HG03135 (cell line): ENCODE measurements at regions not wholly inside any gene's neighbourhood (a gene's known extent, or its start where the extent isn't known, plus 50 kb on each side); places are given as distances from the start of the nearest gene placed in this dataset.

Experiments
- ATAC-seq: cut with Tn5 transposase; IDR thresholded peaks from one replicate; pipeline ENCODE4 v1.9.1; 2021; ENCODE audit warnings: mild to moderate bottlenecking, moderate library complexity; ENCODE audit not compliant: unreplicated experiment

DNA sequence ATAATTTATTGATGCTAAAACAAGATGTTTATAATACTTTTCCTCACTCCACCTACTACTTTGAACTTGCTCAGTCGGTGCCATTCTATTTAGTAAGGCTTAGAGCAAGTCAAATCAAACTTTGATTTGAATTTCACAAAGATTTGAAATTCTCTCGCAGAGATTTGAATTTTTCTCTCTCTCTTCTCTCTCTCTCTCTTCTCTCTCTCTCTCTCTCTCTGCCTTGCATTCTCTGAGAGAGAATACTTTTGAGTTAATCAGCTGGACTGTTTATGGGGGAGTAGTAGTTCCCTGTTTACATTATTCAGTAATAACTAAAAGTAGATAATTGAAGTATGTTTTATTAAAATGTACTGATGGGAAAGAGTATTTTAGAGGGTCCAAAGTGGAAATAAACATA is 488.5 kb upstream of the ANKRD30A start:
- no peak for ATAC-seq

DNA sequence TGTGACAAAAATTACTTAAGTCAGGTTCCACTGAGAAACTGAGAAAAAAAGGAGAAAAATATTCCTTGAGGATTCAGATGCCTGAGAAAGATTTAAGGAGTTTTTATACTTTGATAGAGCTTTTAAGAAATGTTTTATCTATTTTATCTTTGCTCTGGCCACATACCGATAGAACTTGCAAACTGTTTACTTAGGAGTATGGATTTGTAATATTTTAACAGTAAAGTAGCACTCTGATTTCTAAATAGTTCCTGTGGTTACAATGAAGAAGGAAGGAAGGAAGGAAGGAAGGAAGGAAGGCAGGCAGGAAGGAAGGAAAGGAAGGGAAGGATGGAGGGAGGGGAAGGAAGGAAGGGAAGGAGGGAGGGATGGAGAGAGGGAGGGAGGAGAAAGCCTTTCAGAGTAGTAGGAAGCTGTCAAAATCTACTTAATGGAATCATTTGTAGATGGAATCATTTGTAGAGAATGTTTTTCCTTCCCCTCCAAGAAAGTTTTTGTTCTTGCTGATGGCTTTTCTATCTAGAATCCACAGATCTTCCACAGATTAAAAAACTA is 489.0 kb upstream of the ANKRD30A start:
- ATAC-seq: no peak

DNA sequence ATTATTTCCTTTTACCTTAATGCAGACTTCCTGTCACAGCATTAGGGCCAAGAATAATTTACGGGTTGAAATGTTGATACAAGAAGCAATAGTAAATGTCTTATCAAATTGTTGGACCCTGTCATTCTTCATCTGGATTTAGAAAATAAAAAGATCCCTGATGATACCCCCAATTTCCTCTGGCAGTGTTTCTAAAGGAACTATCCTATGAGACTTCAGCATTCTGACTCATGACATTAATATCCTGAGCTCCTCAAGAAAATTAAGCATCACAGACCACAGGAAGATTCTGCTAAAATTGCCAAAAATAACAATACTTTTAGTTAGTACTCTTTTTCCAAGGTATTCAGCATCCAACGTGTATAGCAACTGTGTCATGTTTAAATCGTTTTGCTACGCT is 490.5 kb upstream of the ANKRD30A start:
- ATAC-seq: no peak

DNA sequence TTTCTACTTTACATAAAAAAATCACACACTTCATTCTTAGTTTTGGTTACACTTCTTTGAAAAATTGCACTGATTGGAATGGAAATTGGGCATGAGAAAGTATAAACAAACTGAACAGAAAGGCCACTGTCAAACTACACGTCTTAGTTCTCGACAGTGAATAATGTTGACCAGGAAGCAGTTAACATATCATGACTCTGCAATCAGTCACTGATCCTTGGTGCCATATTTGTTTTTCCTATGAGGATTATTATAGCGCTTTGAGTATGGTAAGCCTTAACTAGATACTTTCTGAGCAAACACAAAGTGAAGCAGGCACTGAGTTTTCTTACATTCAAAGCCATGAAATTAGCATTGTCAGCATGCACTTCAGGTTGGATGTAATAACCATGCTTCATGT is 495.1 kb upstream of the ANKRD30A start:
- no peak for ATAC-seq

DNA sequence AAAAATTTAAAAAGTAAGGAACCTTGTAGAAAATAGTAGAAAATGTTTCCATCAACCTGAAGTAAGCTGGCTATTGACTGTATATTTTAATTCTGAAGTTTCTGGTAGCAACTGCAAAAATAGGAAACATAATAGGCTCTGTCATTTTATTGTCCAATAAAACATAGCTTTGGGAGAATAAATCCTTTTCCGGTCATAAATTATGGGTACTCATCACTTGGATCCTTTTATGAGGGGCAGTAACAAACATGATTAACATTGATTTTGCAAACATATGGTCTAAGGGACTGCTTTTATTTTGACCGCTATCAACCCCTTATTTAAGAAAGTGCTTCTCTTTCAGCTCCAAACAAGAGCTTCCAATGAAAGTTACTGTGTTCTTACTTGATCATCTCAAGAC is 495.9 kb upstream of the ANKRD30A start:
- ATAC-seq: no peak

DNA sequence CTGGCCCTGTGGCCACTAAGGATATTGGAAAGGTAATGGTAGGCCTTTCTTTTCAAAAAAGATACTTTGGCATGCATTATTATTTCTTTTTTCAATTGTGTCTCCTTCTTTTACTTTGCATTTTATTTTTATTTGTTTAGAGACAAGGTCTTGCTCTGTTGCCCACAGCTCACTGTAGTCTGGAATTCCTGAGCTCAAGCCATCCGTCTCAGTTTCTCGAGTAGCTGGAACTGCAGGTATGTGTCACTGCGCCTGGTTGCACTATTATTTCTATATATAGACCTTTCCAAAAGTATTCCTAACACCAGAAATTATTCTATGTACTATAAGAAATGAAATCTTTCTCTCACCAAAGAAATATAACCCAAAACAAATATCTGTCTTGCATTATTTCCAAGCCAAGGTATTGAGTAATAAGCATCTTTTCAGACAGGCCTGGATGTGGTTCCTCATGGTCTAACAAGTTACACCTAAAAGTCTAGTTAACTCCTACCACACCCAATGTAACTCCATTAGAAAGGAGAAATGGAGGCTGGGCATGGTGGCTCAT is 500.8 kb upstream of the ANKRD30A start:
- no peak for ATAC-seq

DNA sequence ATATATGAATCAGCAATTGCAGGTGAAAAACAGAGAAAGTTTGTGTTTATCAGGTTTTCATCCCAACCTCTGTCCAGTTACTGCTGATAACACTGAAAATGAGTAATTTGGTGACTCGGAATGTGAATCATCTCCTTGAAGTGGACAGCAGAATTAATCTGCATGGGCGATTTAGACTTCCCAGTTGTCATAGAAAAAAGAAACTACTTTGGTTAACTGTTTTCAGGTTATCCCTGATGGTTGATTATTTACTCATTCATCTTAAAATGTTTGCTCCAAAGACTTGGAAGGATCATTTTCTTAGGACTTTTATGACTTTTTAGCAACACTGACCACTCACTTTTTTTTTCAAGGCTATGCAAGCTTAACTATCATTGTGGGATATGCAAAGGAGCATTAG is 504.1 kb upstream of the ANKRD30A start:
- ATAC-seq: no peak

DNA sequence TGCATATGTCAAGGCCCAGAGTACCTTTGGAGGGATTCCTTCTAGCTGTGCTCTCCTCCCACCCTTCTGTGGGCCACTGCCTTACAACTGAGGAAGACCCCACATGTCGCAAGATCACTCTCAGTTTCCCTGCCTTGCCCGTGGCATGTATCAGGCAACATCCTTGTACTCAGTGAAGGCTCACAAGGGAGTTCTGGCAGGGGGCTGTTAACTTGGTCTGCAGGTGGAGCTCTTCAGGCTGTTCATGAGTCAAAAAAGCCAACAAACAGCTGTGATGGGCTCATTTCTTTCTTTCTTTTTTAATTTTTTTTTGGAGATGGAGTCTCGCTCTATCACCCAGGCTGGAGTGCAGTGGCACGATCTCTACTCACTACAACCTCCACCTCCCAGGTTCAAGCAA is 513.0 kb upstream of the ANKRD30A start:
- ATAC-seq: no peak

DNA sequence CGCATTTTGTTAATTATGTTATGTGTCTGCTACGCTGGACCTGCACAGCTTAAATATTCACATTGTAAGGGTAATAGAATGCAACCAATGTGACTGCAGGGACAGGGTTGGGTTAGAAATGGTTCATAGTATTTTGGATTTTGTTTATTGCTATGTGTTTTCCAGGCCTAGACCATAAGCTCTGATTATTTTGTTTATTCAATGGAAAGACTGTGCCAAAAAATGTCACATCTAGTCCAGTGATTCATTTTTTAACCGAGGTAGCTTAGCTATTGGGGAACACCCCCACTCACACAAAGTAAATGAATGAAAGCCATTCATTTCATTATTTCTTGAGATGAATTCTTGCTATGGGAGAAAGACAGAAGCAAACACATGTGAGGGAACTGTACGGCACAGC is 516.5 kb upstream of the ANKRD30A start:
- no peak for ATAC-seq

DNA sequence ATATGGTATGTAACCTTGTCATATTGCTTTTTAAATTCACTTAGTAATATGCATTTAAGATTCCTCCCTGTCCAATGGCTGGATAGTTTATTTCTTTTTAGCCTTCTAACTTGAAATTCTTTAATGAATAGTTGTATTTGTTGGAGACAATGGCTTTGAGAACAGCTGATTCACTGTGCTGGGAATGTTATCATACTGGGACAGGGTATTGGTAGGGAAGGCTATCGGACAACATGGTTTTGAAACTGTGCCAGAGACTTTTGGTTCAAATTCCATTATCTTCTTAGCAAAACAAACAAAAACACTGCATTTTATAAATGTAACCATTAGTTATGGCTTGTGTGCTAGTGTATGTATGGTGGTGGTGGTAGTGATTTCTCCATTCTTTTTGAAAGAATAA is 517.1 kb upstream of the ANKRD30A start:
- no peak for ATAC-seq

DNA sequence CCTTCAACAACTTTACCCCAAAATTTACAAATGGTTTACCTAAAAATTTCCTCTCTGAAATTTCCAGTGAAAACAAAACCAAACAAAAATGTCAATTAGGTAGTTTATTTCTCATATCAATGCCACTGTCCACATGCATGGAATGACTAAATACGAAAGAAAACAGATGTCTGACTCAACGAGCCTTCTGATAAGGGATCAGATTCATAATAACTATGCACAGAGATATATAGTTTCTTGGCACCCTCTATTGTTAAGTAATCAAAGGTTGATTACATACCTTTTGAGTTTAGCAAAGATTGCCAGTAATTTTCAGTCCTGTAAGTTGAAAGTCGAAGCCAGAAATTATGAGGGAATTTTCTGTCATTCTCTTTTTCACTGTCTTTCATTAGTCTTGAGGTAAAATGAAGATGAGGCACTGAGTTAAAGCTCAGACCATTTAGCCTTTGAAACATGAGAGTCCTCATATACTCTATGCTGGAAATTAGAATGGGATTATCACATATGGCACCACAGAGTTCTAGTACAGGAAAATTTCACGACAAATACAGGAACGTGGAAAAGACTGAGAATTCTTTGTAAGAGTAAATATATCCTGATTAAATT is 519.1 kb upstream of the ANKRD30A start:
- ATAC-seq: no peak

DNA sequence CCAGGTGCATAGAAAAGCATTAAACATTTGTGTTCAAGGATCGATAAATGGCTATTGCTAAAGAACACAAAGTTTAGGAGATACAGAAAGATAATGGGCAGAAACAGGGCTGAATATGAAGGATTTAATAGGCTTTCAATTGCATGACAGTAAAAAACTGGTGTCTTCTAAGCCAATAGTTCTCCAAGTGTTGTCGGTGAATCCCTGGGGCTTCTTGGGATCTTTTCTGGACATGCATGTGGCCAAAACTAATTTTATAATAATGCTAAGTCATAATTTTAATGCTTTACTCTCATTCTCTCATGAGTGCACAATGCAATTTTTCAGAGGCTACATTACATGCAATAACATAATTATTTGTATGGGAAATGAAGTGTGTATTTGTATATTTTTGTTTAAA is 521.1 kb upstream of the ANKRD30A start:
- no peak for ATAC-seq

DNA sequence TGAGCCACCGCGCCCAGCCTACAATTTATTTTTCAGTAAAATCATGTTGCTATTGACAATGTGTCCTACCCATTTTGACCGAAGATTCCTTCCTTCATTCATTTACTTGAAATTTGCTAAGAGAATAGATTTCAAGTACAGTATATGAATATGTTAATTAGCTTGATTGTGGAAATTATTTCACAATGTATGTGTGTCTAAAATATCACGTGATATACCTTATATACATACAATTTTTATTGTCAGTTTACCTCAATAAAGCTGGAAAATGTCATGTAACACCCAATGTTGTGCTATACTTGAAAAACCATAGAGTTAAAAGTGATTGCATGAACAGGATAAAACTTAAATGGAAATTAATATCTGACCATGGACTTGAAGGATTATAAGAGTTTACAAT is 521.7 kb upstream of the ANKRD30A start:
- no peak for ATAC-seq

DNA sequence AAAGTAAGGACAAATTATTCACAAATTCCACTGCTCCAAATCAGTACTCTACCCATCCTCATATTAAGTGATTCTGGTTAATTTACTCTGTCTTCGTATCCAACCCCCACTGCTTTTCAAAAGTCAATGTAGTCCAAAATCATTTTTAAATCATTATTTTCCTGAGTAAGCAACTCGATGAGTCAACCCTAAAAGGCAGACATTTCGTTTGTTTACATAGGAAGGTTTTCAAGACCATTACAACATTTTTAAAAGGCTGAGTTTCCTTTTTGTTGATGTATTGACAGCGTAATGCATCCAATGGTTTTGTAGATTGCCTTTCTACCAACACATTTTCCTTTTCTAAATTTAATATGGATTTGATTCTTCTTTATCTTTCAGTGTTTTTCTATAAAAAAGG is 523.0 kb upstream of the ANKRD30A start:
- ATAC-seq: no peak

DNA sequence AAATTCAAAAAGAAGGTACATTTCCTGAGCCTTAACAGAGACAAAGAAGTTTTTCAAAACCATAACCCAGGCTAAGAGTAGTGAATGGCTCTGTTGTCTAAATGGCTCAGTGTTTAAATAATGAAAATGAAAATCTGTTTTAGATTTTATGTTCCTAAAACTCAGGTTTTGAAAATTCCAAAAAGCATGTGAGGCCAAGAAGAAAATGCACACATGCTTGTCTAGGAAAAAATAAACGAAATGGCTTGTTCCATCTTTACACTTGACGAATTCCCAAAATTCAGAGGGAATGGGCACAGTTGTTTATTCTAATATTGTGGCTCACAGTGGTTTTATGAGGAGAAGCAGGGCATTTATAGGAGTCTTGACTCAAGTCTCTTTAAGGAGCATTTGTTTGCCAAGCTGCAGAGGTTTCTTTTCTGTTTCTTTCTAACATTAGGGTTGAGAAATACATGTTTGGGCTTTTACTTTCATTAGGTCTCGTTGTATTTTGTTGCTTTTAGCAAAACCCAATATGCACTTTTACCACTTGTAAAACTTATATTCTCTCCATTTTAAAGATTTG is 527.6 kb upstream of the ANKRD30A start:
- no peak for ATAC-seq

DNA sequence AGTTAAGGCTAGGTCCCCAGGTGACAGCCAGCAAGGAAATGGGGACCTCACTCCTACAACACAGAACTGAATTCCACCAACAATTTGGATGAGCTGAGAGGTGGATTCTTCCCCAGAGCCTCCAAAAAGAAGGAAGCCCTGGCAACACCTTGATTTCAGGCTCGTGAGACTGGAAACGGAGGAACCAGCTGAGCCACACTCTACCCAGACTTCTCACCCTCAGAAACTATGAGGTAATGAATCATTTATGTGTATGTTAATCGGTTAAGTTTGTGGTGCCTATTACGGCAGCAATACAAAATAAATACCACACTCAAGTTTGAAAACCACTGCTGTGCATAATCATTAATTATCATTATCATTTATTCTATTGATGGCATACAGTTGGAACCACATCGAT is 532.4 kb upstream of the ANKRD30A start:
- no peak for ATAC-seq

DNA sequence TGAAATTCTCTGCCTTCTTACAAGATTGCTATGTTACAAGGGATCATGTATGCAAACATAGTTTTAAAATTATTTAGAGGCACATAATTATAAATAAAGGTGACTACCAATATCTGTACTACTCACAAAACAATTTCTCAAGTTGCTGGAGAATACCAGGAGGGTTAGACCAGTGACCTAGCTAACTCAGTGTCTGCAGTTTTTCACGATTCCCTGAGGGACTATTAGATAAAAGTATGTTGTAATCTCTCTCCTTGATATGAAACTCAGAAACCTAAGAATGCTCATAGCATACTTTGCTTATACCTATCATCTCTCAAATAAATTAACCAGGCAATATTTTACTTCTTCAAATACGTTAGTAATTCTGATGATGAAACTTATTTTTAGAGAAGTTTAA is 534.0 kb upstream of the ANKRD30A start:
- ATAC-seq: no peak

DNA sequence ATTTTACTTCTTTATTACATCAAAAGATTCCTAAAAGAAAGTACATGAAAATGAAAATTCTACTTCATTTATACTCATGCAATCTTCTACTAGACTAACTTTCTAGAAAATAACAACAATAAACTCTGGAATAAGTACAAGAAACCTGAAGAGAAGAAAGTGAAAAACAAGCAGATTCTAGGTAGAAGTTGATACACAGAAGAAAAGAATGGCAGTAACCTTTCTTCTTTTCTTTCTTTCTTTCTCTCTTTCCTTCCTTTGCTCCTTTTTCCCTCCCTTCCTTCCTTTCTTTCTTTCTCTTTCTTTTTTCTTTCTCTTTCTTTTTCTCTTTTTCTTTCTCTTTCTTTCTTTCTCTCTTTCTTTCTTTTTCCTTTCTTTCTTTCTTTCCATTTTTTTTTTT is 541.7 kb upstream of the ANKRD30A start:
- ATAC-seq: no peak

DNA sequence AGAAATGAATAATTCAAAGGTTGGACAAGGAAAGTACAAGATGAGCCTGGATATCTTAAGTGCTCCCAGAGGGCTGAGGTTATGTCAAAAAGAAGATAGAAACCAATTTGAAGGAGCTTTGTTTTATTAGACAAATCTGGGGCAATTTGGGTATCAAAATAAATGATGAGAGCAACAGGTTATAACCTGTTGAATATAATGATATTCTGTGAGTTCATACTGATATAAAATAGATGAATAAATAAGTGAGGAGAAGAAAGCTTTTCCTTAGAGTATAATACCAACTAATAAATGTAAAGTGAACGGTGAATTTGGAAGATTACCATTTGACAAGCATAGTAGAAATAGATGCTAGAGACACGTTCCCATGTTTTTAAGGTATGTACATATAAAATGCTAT is 544.2 kb upstream of the ANKRD30A start:
- ATAC-seq: no peak

DNA sequence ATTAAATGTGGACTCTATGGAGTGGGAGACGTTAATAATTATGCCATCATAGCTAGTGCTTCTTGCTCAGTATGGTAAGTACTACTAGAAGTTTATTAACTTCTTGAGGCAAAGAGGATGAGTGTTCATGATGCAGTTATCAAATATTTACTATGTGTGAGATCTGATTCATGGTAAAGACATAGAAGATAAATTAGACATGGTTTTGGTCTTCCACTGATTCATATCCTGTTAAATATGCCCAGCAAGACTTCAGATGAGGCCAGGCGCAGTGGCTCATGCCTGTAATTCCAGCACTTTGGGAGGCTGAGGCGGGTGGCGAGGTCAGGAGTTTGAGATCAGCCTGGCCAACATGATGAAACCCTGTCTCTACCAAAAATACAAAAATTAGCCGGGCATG is 547.1 kb upstream of the ANKRD30A start:
- ATAC-seq: no peak

DNA sequence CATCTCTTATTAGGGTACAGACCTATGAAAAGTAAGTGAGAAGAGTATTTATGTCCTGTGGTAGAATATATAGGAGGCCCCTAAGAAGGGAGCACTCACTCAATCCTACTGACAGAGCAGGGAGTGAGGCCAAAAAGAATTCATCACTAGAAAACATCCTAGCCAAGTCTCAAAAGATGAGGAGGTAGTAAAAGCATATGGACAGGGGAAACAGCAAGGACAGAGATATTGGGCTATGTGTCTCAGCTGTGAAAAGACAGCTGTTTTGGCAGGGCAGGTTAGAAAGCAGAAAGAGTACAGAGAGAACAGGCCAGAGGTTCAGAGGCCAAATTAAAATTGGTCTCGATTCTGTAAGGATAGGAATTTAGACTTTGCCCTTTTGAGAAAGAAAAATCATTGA is 548.3 kb upstream of the ANKRD30A start:
- no peak for ATAC-seq

DNA sequence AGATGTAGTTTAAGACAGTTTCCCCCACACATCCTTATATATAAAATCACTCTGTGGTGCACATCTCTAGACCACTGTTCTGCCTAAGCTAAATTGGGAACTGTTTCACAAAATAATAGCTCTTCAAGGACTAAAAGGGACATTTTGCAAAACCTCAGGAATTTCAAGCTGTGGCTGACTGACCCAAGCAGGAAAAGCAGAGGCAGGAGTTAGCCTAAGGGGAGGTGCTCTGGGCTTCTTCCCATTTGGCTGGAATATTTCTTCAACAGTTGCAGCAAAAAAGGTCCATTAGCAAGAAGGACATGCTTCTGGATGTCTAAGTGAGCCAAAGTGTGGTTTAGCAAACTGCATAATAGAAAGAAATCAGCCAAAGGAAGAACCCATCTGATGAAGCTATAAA is 551.2 kb upstream of the ANKRD30A start:
- no peak for ATAC-seq

DNA sequence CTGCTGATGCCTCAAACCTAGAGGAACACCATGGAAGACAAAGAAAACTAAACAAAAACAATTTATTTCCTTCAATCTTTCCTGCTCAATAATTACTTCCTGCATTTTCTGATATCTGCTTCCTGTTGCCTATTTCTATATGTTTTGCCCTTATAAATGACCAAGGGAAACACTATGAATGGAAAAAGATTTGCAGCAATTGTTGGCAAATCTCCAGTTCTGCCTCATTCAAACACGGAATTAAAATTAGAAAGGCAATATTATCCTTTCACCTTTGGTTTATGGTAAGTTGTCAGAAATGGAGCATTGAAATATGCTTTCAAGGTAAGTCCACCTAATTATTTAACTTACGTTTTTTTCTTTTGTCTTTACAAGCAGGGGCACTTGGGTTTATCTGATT is 552.2 kb upstream of the ANKRD30A start:
- ATAC-seq: no peak
